GM21447 (cell line): ENCODE measurements at regions not wholly inside any gene's neighbourhood (a gene's known extent, or its start where the extent isn't known, plus 50 kb on each side); places are given as distances from the start of the nearest gene placed in this dataset.
"Not testable (repeated sequence)": the region's sequence is repeated elsewhere in the genome, so short reads cannot be mapped to it uniquely, and the experiment has no call there.

Experiments
- ATAC-seq: cut with Tn5 transposase; IDR thresholded peaks from one replicate; pipeline ENCODE4 v1.9.1; 2021; ENCODE audit not compliant: unreplicated experiment

GRCh38 chr6:164097056-164097455, 682.5 kb downstream of the QKI start:
- no peak for ATAC-seq

GRCh38 chr6:164095056-164095455, 680.5 kb downstream of the QKI start:
- ATAC-seq = no peak

- no peak for ATAC-seq
Measured at GRCh38 chr6:164087870-164088269, 673.4 kb downstream of the QKI start.

- no peak for ATAC-seq
Measured at GRCh38 chr6:164087211-164087610, 672.7 kb downstream of the QKI start.

GRCh38 chr6:164086076-164086887, 671.8 kb downstream of the QKI start:
- no peak for ATAC-seq

- no peak for ATAC-seq
Measured at GRCh38 chr6:164085091-164086075, 670.9 kb downstream of the QKI start.

GRCh38 chr6:164079275-164079600, 664.7 kb downstream of the QKI start:
- ATAC-seq = no peak

DNA sequence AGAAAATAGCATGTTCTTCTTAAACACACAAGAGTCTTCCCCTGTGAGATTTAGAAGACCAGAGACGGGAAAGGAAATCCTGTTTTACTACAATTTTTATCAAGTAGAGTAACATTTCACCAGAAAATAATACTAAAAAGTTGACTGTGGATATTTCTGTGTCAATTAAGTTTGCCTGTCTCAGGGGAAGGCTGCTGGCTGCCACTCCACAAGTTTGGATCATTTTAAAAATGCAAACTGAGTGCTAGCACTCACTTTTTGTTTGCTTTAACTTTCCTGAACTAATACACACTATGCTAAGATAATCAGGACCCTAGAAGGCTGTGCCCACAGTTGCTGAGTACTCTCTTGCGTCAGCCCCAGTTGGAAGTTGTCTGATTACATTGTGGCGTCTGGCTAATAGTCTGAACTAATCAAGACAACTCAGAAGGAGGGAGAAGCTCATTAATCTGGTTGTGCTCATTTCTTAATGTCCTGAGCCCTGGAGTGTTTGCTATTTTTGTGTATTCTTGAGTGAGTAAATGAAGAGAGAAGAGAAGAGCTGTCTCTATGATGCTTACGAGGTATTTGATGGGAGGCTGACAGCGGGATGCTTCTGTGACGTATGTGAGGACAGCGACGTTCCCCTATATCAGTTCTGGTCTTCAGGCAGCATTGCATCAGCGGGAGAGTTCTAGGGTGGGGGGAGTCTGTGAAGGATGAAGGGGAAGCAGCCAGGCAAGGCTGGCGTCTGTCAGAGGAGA, 664.2 kb downstream of the QKI start:
- ATAC-seq = no peak

DNA sequence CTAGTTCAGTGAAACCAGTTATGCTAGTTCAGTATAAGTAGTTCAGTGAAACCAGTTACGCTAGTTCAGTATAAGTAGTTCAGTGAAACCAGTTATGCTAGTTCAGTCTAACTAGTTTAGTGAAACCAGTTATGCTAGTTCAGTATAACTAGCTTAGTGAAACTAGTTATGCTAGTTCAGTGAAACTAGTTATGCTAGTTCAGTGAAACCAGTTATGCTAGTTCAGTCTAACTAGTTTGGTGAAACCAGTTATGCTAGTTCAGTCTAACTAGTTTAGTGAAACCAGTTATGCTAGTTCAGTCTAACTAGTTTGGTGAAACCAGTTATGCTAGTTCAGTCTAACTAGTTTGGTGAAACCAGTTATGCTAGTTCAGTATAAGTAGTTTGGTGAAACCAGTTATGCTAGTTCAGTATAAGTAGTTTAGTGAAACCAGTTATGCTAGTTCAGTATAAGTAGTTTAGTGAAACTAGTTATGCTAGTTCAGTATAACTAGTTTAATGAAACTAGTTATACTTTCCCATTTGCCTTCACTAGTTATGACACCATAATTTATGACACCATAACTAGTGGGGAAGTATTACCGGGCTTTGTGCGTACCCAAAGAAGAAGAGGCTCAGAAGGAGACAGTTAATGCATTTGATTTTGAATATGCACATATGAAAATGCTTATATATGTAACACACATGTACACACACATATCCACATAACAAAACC, 662.5 kb downstream of the QKI start:
- ATAC-seq = not testable (repeated sequence)

DNA sequence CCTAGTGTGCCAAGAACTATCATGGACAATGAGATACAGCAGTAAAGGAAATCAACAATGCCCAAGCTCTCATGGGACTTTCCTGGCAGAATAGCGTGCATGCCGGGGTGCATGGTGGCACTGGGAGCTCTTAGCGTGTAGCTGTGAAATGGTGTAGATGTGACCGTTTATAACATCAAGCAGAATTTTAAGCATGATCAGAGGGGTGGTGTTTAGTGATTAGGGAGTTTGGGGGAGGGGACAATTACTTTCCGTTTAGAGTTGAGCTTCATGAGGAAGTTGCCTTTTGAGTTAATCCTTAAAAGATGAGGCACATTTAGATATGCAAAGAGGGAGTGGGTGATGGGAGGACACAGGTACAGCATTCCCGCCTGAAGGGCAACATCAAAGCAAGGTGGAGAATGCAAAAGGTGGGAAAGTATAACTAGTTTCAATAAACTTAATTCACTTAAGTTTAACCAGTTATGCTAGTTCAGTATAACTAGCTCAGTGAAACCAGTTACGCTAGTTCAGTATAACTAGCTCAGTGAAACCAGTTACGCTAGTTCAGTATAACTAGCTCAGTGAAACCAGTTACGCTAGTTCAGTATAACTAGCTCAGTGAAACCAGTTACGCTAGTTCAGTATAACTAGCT, 661.6 kb downstream of the QKI start:
- ATAC-seq = no peak

DNA sequence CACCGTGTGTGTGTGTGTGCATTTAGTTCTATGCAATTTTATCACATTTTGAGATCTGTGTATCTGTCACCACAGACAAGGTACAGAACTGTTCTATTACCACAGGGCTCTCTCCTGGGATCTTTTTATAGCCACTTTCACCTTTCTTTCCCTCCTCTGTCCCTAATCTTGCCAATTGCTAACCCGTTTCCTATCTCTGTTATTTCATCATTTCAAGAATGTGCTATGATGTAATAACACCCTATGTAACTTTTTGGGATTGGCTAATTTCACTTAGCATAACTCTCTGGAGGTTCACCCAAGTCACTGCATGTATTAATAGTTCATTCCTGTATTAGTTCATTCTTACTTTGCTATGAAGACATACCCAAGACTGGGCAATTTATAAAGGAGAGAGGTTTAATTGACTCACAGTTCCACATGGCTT, 657.7 kb downstream of the QKI start:
- no peak for ATAC-seq

DNA sequence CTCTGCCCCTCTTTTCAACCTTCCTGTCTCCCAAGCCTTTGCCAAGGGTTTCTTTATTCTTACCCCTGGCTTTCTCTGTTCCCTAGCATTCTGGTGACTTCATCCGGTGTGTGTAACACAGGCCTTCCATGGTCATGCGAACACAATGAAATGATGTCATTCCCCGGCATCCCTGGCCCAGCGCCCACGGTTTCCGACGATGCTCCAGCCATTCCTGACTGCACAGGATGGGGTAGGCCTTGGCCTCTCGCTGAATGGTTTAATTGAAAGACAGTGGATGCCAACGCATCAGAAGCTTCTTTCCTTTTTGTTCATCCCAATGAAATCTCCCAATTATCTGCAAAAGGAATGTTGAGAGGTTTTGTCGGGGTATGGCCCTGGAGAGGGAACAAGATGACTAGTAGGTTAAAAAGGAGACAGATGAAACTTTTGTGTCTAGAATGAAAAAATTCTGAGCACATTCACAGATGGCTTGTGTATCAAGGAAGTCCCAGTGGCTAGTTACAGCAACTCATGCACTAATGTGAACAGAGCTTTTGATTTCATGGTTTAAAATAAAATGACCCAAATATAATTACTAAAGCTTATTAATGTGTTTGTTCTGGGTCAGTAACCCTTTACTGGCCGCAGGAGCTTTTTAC, 655.0 kb downstream of the QKI start:
- ATAC-seq = no peak

DNA sequence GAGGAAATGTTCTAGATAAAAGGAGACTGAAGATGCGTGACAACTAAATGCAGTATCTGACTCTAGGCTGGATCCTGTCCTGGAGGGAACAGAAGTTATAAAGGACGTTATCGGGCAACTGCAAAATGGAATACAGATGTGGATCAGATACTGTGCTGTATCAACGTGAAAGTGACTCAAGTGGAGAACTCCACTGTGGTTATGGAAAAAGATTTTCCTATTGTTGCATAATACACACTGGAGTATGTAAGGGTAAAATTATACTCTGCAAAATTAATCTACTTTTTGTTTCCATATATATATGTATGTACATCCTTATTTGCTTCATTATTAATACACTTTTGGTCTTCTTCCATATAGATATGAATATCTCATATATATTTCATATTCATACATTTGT, 654.0 kb downstream of the QKI start:
- no peak for ATAC-seq

GRCh38 chr6:164066766-164067165, 652.2 kb downstream of the QKI start:
- ATAC-seq = no peak

DNA sequence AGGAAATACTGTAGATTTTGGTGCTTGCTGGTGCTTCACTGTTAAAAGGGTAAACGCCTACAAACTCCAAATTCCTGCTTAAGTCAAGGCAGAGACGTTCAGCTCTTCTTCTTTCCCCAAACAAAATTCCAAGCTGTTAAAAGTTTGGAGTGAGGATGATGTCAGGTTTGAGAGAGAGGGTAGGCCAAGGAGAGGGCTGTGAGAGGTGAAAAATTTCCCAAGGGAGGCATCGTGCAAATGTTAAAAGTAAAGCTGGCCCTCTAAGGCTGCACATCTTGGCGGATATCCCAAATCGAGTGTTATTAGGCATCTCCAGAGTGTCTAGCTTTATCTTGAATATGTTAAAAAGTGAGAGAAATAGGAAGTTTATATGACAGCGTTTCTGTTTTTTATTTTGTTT, 651.8 kb downstream of the QKI start:
- no peak for ATAC-seq

- ATAC-seq = no peak
Measured at GRCh38 chr6:164063346-164063745, 648.8 kb downstream of the QKI start.

GRCh38 chr6:164062872-164063271, 648.4 kb downstream of the QKI start:
- no peak for ATAC-seq

GRCh38 chr6:164057876-164058275, 643.4 kb downstream of the QKI start:
- ATAC-seq = no peak

DNA sequence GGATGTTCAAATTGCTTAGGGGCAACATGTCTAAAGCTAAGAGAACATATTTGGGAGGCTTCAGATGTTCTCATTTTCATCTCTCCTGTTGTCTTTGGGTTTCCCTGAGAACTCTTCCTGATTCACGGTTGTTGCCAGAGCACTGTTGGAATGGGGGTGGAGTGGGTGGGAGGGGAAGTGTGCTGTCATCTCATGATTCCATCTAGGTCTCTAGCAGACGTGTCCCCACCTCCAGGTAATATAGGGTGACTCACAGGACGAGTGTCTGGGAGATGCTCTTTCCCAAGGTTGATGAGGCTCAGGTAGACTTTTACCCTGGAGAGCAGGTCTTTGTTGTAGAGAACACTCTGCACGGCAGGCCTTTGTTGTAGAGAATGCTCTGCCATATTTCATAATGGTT, 636.9 kb downstream of the QKI start:
- ATAC-seq = no peak

DNA sequence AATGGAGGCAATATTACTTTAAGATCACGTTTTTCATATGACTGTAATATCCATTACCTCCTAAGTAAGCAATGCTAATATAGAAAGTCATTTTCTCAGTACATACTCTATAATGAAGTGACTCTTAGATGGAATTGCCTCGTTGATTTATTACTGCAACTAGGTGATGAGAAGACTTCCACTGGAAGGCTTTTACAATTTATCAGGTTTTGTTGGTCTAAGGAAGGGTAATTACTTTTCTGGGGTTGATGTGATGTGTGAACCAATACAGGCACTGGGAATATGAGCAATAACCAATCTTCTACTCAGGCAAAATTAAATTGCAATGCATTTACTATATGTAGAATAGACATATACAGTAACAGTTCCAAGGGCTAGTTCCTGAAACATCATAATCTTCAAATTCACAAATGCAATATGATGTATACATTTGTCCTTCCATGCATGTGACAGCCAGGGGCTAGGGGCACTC, 635.0 kb downstream of the QKI start:
- ATAC-seq = no peak
